MCF 10A (cell line): ENCODE measurements at regions not wholly inside any gene's neighbourhood (a gene's known extent, or its start where the extent isn't known, plus 50 kb on each side); places are given as distances from the start of the nearest gene placed in this dataset.

ENCODE experiments used
- BruUV-seq: library from RNA; stranded (reverse); fragments of 400-500 nt; replicated peaks from 2 replicates; lab custom pipeline; 2021; lab: Mats Ljungman, UMichigan
- CTCF ChIA-PET: fragments of 300-600 bp; sonication (Branson Sonifier 250); formaldehyde crosslinking; extraction: SDS; loops from one replicate; lab custom pipeline; 2021; ENCODE audit warnings: antibody characterized with exemption, inconsistent platforms; lab: Yijun Ruan, JAX
- POLR2A ChIA-PET: fragments of 300-600, 350-650 bp; sonication (Branson Sonifier 250); formaldehyde crosslinking; extraction: SDS; loops from one replicate; lab custom pipeline; 2020; ENCODE audit warnings: antibody characterized with exemption, inconsistent platforms; lab: Yijun Ruan, JAX
- DNase-seq: peaks from one replicate; pipeline ENCODE4 v3.0.0-alpha.2; 2018; ENCODE audit not compliant: unreplicated experiment
- H3K27ac Mint-ChIP-seq: one replicate; pipeline ENCODE4 v1.8.0; 2022; ENCODE audit warnings: mild to moderate bottlenecking, low read depth, mixed read lengths; ENCODE audit not compliant: unreplicated experiment
- H3K27me3 Mint-ChIP-seq: one replicate; pipeline ENCODE4 v1.8.0; 2022; ENCODE audit warnings: mixed read lengths; ENCODE audit not compliant: insufficient read depth, unreplicated experiment
- H3K36me3 Mint-ChIP-seq: one replicate; pipeline ENCODE4 v1.8.0; 2022; ENCODE audit warnings: mild to moderate bottlenecking, moderate library complexity, mixed read lengths; ENCODE audit not compliant: insufficient read depth, unreplicated experiment
- H3K4me1 Mint-ChIP-seq: one replicate; pipeline ENCODE4 v1.8.0; 2022; ENCODE audit warnings: mixed read lengths; ENCODE audit not compliant: insufficient read depth, unreplicated experiment
- H3K4me3 Mint-ChIP-seq: one replicate; pipeline ENCODE4 v1.8.0; 2022; ENCODE audit warnings: mild to moderate bottlenecking, moderate library complexity, mixed read lengths; ENCODE audit not compliant: unreplicated experiment
- H3K9me3 Mint-ChIP-seq: one replicate; pipeline ENCODE4 v1.8.0; 2022; ENCODE audit warnings: mixed read lengths; ENCODE audit not compliant: unreplicated experiment
- intact Hi-C: fragments of 100-400 bp; cut with micrococcal nuclease; formaldehyde crosslinking; loops from 2 replicates; pipeline ENCODE4 v1.14.1; 2022
- TF ChIP-seq, protein P1 (sequence below): fragments of 200-600 bp; IDR thresholded peaks from one replicate; pipeline ENCODE4 v1.8.0; 2022; ENCODE audit warnings: antibody characterized with exemption, mild to moderate bottlenecking; ENCODE audit not compliant: unreplicated experiment

GRCh38 chr1:219507437-219507836, 105.5 kb downstream of the ZC3H11B start:
- H3K27me3 Mint-ChIP-seq, result peaks cover 92% of the 10 kb centered on the region
- no TSS peak for BruUV-seq
- H3K27ac Mint-ChIP-seq, result no peak overlapping the region
- POLR2A ChIA-PET, result interaction anchor here (1.4 kb wide), 1 partner anchor 8 kb away, joined by 3 read pairs; no protein-coding TSS in a partner anchor
- TF ChIP-seq, protein P1, sequence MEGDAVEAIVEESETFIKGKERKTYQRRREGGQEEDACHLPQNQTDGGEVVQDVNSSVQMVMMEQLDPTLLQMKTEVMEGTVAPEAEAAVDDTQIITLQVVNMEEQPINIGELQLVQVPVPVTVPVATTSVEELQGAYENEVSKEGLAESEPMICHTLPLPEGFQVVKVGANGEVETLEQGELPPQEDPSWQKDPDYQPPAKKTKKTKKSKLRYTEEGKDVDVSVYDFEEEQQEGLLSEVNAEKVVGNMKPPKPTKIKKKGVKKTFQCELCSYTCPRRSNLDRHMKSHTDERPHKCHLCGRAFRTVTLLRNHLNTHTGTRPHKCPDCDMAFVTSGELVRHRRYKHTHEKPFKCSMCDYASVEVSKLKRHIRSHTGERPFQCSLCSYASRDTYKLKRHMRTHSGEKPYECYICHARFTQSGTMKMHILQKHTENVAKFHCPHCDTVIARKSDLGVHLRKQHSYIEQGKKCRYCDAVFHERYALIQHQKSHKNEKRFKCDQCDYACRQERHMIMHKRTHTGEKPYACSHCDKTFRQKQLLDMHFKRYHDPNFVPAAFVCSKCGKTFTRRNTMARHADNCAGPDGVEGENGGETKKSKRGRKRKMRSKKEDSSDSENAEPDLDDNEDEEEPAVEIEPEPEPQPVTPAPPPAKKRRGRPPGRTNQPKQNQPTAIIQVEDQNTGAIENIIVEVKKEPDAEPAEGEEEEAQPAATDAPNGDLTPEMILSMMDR, result no peak
- CTCF ChIA-PET, result no interaction called here
- H3K4me3 Mint-ChIP-seq, result no peak overlapping the region
- DNase-seq, result no peak
- H3K4me1 Mint-ChIP-seq, result no peaks in the 10 kb centered on the region
- H3K36me3 Mint-ChIP-seq, result no peaks in the 10 kb centered on the region
- no peaks in the 10 kb centered on the region for H3K9me3 Mint-ChIP-seq
- intact Hi-C loops, result no loop called here

GRCh38 chr1:219506936-219507335, 106.0 kb downstream of the ZC3H11B start:
- no peak overlapping the region for H3K4me3 Mint-ChIP-seq
- no peaks in the 10 kb centered on the region for H3K4me1 Mint-ChIP-seq
- no peak overlapping the region for H3K27ac Mint-ChIP-seq
- H3K9me3 Mint-ChIP-seq, result no peaks in the 10 kb centered on the region
- DNase-seq, result no peak
- H3K36me3 Mint-ChIP-seq, result no peaks in the 10 kb centered on the region
- TF ChIP-seq, protein P1, result no peak
- CTCF ChIA-PET, result no interaction called here
- intact Hi-C loops, result no loop called here
- H3K27me3 Mint-ChIP-seq, result peaks cover 89% of the 10 kb centered on the region
- BruUV-seq, result no TSS peak
- POLR2A ChIA-PET, result interaction anchor here (1.4 kb wide), 1 partner anchor 8 kb away, joined by 3 read pairs; no protein-coding TSS in a partner anchor

DNA sequence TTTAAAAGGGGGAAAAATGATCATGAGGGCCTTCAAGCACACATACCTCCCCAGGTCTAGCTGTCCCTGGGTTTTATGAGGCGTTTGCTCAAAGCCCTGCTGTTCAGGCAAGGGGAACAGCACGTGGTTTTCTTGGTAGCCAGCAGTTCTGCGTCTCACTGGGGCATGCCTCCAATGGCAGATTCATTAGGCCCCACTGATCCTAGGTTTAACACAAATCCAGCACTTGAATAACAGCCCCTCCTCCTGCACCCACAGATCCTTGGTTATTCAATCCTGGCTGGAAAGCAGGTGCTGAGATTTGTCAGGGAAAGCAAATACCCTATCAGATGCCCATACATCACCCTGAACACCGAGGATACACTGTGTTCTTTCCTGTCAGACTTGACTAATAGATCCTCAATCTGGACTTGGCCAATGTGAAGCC, 106.4 kb downstream of the ZC3H11B start:
- H3K36me3 Mint-ChIP-seq, result no peaks in the 10 kb centered on the region
- intact Hi-C loops, result no loop called here
- H3K27ac Mint-ChIP-seq, result no peak overlapping the region
- TF ChIP-seq, protein P1, result no peak
- CTCF ChIA-PET, result no interaction called here
- H3K4me1 Mint-ChIP-seq, result no peaks in the 10 kb centered on the region
- POLR2A ChIA-PET, result interaction anchor here (2.1 kb wide), 1 partner anchor 19 kb away, joined by 6 read pairs; no protein-coding TSS in a partner anchor
- peaks cover 85% of the 10 kb centered on the region for H3K27me3 Mint-ChIP-seq
- H3K4me3 Mint-ChIP-seq, result no peak overlapping the region
- BruUV-seq, result no TSS peak
- H3K9me3 Mint-ChIP-seq, result no peaks in the 10 kb centered on the region
- no peak for DNase-seq

- Mint-ChIP-seq H3K36me3 (no peaks in the 10 kb centered on the region), H3K27ac (no peak overlapping the region), H3K4me3 (no peak overlapping the region), H3K27me3 (peaks cover 82% of the 10 kb centered on the region), H3K9me3 (no peaks in the 10 kb centered on the region), H3K4me1 (no peaks in the 10 kb centered on the region)
- CTCF ChIA-PET, result no interaction called here
- TF ChIP-seq, protein P1, result no peak
- intact Hi-C loops, result no loop called here
- POLR2A ChIA-PET, result interaction anchor here (2.1 kb wide), 1 partner anchor 18 kb away, joined by 6 read pairs; no protein-coding TSS in a partner anchor
- peak; percentile 22 for DNase-seq
- no TSS peak for BruUV-seq
Observed at GRCh38 chr1:219505886-219506285, 107.0 kb downstream of the ZC3H11B start.
